ENCODE measurements at regions not wholly inside any gene's neighbourhood (a gene's known extent, or its start where the extent isn't known, plus 50 kb on each side); places are given as distances from the start of the nearest gene placed in this dataset.

DNA sequence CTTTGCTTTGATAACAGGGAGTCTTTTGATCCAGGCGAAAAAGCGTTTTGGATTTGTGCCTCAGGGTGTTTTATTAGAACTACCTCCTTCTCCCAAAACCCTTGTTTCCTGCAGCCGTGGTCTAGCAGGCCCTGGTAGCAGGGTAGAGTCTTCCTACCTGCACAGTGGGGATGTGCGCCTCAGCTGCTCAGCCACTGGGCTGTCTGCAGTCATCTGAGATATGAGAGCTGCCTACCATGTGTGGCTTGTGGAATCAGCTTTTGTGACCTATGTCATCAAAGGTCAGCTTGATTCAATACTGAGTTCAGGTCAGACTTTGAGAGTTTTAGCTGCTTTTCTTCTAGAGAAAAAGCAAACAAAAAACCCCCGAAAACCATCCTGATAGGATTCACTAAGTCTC is 279.5 kb downstream of the CLIC5 start:
- TF ChIP-seq, protein P1, sequence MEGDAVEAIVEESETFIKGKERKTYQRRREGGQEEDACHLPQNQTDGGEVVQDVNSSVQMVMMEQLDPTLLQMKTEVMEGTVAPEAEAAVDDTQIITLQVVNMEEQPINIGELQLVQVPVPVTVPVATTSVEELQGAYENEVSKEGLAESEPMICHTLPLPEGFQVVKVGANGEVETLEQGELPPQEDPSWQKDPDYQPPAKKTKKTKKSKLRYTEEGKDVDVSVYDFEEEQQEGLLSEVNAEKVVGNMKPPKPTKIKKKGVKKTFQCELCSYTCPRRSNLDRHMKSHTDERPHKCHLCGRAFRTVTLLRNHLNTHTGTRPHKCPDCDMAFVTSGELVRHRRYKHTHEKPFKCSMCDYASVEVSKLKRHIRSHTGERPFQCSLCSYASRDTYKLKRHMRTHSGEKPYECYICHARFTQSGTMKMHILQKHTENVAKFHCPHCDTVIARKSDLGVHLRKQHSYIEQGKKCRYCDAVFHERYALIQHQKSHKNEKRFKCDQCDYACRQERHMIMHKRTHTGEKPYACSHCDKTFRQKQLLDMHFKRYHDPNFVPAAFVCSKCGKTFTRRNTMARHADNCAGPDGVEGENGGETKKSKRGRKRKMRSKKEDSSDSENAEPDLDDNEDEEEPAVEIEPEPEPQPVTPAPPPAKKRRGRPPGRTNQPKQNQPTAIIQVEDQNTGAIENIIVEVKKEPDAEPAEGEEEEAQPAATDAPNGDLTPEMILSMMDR (IDR thresholded peaks at IDR 0.05), result no peak
- TF ChIP-seq POLR2A (IDR thresholded peaks at IDR 0.05), result no peak

All from prostate gland (tissue), 2 donors.